ENCODE measurements at regions not wholly inside any gene's neighbourhood (a gene's known extent, or its start where the extent isn't known, plus 50 kb on each side); places are given as distances from the start of the nearest gene placed in this dataset.

DNA sequence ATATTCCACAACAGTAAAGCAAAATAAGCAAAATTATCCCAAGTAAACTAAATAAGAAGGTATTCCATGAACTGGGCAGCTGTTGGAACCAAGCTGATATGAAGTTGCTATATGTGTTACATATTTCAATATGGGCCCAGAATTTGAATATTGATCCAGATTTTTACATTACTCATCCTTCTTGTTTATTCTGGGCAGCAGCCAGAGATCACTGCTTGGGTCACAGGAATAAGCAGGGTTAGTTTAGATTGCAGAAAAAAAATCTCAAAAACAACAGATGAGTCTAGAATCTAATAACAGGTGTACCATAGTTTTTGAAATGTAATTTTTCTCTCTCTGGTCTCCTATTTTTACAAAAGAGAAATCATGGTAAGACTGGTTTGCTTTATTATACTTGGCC, 171.5 kb upstream of the NAMPT start:
- DNase-seq (ENCODE audit: low spot score) = no peak
- in situ Hi-C loops (cut with MboI; ENCODE audit: low pct_unique_long_range_greater_than_20kb, low sequenced_read_pairs, unreplicated experiment) = loop anchor here (25.0 kb wide), 1 partner anchor 394 kb away; no protein-coding TSS in a partner anchor
- TF ChIP-seq, protein P1, sequence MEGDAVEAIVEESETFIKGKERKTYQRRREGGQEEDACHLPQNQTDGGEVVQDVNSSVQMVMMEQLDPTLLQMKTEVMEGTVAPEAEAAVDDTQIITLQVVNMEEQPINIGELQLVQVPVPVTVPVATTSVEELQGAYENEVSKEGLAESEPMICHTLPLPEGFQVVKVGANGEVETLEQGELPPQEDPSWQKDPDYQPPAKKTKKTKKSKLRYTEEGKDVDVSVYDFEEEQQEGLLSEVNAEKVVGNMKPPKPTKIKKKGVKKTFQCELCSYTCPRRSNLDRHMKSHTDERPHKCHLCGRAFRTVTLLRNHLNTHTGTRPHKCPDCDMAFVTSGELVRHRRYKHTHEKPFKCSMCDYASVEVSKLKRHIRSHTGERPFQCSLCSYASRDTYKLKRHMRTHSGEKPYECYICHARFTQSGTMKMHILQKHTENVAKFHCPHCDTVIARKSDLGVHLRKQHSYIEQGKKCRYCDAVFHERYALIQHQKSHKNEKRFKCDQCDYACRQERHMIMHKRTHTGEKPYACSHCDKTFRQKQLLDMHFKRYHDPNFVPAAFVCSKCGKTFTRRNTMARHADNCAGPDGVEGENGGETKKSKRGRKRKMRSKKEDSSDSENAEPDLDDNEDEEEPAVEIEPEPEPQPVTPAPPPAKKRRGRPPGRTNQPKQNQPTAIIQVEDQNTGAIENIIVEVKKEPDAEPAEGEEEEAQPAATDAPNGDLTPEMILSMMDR (IDR thresholded peaks at IDR 0.05; ENCODE audit: extremely low read depth, insufficient read depth, missing control alignments) = no peak

DNA sequence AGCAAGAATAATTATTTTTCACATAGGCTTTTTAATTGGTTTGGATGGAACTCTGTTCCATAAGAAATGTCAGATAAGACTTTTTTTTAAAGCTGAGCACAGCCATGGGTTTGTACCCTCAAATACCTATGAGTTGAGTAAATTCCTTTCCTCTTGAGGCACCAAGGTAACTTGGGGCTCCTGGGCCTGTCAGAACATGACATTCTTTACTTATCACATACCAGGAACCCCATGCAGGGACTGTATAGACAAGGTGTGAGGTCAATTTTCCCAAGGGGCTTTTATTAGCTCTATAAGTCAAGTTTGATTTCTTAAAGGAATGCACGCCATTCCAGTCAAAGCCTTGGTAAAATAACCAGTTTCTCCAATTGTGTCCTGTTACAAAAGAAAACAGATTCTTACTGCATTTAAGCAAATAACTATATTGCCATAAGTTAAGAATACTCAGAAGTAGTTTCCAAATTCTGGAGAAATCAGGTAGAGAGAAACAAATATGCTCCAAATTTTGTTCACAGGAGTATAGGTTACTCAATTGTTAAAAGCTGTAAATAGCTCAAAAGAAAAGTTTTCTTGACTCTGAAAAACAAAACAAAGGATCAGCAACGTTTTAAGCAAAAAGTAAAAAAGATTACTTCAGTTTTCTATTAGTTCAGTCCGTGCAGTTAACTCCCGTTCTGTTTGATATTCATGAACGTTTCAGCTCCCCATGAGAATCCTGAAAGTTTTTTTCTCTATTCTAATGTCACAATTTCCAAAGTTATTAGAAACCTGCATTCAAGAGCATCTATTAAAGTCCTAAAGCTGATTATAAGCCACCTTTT, 167.5 kb upstream of the NAMPT start:
- TF ChIP-seq, protein P1 (IDR thresholded peaks at IDR 0.05; ENCODE audit: extremely low read depth, insufficient read depth, missing control alignments) = no peak
- no peak for DNase-seq (ENCODE audit: low spot score)
- in situ Hi-C loops (cut with MboI; ENCODE audit: low pct_unique_long_range_greater_than_20kb, low sequenced_read_pairs, unreplicated experiment) = loop anchor here (25.0 kb wide), 1 partner anchor 390 kb away; no protein-coding TSS in a partner anchor

DNA sequence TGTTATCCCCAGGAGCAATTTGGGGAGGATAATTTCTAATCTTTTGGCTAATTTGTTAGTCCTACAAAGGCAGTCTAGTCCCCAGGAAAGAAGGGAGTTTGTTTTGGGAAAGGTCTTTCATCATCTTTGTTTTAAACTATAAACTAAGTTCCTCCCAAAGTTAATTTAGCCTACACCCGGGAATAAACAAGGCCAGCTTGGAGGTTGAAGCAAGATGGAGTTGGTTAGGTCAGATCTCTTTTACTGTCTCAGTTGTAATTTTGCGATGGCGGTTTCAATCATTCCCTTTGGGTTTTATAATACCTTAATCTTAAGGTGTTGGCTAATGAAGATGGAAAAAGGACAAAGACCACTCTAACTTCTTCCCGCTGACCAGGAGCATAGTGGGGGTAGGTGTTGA, 166.4 kb upstream of the NAMPT start:
- no peak for DNase-seq (ENCODE audit: low spot score)
- in situ Hi-C loops (cut with MboI; ENCODE audit: low pct_unique_long_range_greater_than_20kb, low sequenced_read_pairs, unreplicated experiment) = loop anchor here (25.0 kb wide), 1 partner anchor 389 kb away; no protein-coding TSS in a partner anchor
- TF ChIP-seq, protein P1 (IDR thresholded peaks at IDR 0.05; ENCODE audit: extremely low read depth, insufficient read depth, missing control alignments) = no peak

DNA sequence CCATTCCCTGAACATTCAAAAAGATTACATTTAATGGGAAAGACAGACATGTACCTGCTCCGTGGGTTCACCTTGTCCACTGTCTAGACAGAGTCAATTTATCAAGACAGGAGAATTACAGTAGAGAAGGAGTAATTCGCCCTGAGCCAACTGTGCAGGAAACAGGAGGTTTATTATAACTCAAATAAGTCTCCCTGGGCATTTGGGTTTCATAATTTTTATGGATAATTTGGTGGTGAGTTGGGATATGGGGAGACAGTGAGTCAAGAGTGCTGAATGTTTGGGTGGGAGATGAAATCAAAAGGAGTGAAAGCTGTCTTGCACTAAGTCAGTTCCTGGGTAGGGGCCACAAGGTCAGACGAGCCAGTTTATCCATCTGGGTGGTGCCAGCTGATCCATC, 165.9 kb upstream of the NAMPT start:
- in situ Hi-C loops (cut with MboI; ENCODE audit: low pct_unique_long_range_greater_than_20kb, low sequenced_read_pairs, unreplicated experiment) = loop anchor here (25.0 kb wide), 1 partner anchor 388 kb away; no protein-coding TSS in a partner anchor
- TF ChIP-seq, protein P1 (IDR thresholded peaks at IDR 0.05; ENCODE audit: extremely low read depth, insufficient read depth, missing control alignments) = no peak
- DNase-seq (ENCODE audit: low spot score) = no peak

DNA sequence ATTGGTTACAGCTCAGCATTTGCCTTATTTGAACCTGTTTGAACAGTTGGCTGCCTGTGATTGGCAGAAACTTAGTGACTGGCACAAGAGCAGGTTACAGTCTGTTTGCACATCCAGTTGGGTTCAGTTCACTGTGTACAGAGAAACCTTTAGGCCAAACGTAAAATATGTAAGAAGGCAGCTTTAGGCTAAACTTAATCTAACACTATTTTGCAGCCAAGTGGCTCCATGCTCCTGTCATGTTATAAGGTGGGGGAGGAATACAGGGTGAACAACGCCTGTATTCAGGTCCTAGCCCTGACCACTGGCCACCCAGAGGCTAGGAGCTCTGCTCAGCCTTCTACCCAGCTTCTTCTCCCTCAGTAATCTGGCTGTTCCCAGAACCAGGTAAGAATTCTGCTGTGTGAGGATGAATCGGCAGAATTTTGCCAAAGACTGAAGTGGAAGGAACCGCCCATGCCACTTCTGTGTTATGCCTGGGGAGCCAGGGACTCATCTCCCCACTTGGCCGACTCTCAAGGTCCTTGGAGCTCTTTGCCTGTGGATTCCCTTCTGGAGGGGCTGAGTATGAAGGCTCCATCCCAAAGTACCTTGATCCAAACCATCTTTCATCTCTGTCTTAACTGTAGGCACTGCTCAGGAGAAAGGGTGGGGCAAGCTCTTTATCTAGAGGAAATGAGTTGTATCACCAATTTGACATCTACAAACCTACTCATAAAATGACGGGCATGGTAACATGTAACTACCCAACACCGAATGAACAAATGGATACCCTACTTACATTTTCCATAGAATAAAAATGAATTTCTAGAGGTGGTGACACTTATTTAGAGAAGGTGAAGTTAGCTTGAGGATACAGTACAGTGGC, 164.4 kb upstream of the NAMPT start:
- DNase-seq (ENCODE audit: low spot score) = no peak
- in situ Hi-C loops (cut with MboI; ENCODE audit: low pct_unique_long_range_greater_than_20kb, low sequenced_read_pairs, unreplicated experiment) = no loop called here
- TF ChIP-seq, protein P1 (IDR thresholded peaks at IDR 0.05; ENCODE audit: extremely low read depth, insufficient read depth, missing control alignments) = no peak

DNA sequence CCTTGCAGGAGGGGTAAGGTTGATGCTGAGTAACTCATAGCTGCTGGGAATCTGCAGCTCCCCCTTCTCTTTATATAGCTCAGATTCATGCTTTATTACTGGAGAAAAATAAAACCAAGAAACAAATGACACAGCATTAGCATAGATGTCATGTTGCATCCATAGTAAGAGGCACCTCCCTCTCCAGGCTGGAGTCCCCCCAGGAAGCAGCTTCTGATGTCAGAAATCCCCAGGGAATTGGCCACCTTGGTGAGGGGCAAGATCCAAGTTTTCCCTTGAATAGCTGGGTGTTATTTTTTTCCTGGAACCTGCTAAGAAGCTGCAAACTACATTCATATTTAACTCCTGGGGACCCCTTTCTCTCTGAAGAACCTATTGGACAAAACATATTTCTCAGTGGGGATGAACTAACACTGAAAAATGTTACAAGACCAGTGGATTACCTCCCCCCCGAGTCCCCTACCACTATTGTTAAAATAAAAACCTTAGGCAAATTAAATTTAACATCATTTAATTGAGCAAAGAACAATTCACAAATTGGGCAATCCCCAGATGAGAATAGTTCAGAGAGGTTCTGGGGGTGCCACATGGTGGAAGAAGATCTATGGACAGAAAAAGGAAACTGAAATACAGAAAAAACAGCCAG, 163.7 kb upstream of the NAMPT start:
- TF ChIP-seq, protein P1 (IDR thresholded peaks at IDR 0.05; ENCODE audit: extremely low read depth, insufficient read depth, missing control alignments) = no peak
- no peak for DNase-seq (ENCODE audit: low spot score)
- in situ Hi-C loops (cut with MboI; ENCODE audit: low pct_unique_long_range_greater_than_20kb, low sequenced_read_pairs, unreplicated experiment) = no loop called here
